ENCODE measurements at regions not wholly inside any gene's neighbourhood (a gene's known extent, or its start where the extent isn't known, plus 50 kb on each side); places are given as distances from the start of the nearest gene placed in this dataset.

- TF ChIP-seq CHD7 (IDR thresholded peaks at IDR 0.05; ENCODE audit: insufficient replicate concordance, low read length) (no peak), CTBP2 (IDR thresholded peaks at IDR 0.05; ENCODE audit: borderline replicate concordance, insufficient read depth, insufficient read length, low read length) (no peak), SIRT6 (IDR thresholded peaks at IDR 0.05; ENCODE audit: low read length) (no peak), GABPA (IDR thresholded peaks at IDR 0.05; ENCODE audit: borderline replicate concordance, insufficient read depth, low read length) (no peak), BRCA1 (IDR thresholded peaks at IDR 0.05; ENCODE audit: low read depth, low read length) (no peak), RBBP5 (IDR thresholded peaks at IDR 0.05; ENCODE audit: borderline replicate concordance, low read depth, low read length) (no peak), CREB1 (IDR thresholded peaks at IDR 0.05) (no peak), CHD2 (IDR thresholded peaks at IDR 0.05; ENCODE audit: low read length) (no peak), MAX (IDR thresholded peaks at IDR 0.05) (no peak), SIN3A (conservative IDR thresholded peaks at IDR 0.05 in 1 of 2, IDR thresholded peaks at IDR 0.05 in 1 of 2; ENCODE audit: low read depth in 1 of 2, low read length in 2 of 2) (no peak)
Observed at GRCh38 chr13:106374631-106375030, 160.8 kb downstream of the EFNB2 start (continued).
